Ovary (tissue), 3 donors: ENCODE measurements at regions not wholly inside any gene's neighbourhood (a gene's known extent, or its start where the extent isn't known, plus 50 kb on each side); places are given as distances from the start of the nearest gene placed in this dataset.
"Not testable (repeated sequence)": the region's sequence is repeated elsewhere in the genome, so short reads cannot be mapped to it uniquely, and the experiment has no call there.

ENCODE experiments used
- POLR2A ChIP-seq: fragments of 450-650 bp; IDR thresholded peaks from one replicate; pipeline ENCODE4 v1.6.1; 2017; ENCODE audit warnings: antibody characterized with exemption, mild to moderate bottlenecking, moderate library complexity
- TF ChIP-seq, protein P1 (sequence below), 3 donors: fragments of 450-650 bp in 2 of 3; fragments of 200-600 bp in 1 of 3; IDR thresholded peaks; one replicate each; pipeline versions ENCODE4 v1.5.1 to v1.8.0; 2016 to 2022; ENCODE audit warnings: antibody characterized with exemption in 3 of 3, mild to moderate bottlenecking in 1 of 3
- donor health status: DM: no; HTN: no; CAD: no.

DNA sequence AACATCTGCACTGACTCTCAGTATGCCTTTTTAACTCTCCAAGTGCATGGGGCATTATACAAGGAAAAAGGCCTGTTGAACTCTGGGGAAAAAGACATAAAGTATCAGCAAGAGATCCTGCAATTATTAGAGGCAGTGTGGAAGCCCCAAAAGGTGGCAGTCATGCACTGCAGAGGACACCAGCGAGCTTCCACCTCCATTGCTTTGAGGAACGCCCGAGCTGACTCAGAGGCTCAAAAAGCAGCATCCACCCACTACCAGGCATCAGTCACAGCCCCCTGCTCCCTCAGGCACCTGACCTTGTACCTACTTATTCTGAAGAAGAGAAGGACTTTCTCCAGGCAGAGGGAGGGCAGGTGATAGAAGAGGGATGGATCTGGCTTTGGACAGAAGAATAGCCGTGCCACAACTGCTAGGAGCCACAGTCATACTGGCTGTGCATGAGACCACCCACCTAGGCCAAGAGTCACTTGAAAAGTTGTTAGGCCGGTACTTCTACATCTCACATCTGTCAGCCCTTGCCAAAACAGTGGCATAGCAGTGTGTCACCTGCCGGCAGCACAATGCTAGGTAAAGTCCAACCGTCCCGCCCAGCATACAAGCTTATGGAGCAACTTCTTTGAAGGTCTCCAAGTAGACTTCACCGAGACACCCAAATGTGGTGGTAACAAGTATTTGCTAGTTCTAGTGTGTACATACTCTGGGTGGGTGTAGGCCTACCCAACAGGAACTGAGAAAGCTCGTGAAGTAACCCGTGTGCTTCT lies 439.1 kb upstream of the CA10 start:
- TF ChIP-seq, protein P1, sequence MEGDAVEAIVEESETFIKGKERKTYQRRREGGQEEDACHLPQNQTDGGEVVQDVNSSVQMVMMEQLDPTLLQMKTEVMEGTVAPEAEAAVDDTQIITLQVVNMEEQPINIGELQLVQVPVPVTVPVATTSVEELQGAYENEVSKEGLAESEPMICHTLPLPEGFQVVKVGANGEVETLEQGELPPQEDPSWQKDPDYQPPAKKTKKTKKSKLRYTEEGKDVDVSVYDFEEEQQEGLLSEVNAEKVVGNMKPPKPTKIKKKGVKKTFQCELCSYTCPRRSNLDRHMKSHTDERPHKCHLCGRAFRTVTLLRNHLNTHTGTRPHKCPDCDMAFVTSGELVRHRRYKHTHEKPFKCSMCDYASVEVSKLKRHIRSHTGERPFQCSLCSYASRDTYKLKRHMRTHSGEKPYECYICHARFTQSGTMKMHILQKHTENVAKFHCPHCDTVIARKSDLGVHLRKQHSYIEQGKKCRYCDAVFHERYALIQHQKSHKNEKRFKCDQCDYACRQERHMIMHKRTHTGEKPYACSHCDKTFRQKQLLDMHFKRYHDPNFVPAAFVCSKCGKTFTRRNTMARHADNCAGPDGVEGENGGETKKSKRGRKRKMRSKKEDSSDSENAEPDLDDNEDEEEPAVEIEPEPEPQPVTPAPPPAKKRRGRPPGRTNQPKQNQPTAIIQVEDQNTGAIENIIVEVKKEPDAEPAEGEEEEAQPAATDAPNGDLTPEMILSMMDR (IDR thresholded peaks at IDR 0.05), result not testable (repeated sequence)
- TF ChIP-seq POLR2A, result not testable (repeated sequence)
